OCI-LY1 (cell line): ENCODE measurements at regions not wholly inside any gene's neighbourhood (a gene's known extent, or its start where the extent isn't known, plus 50 kb on each side); places are given as distances from the start of the nearest gene placed in this dataset.

Experiments used
- EZH2 ChIP-seq: fragments of 200-600 bp; sonication (generic), shearing (Covaris generic); IDR thresholded peaks from 2 replicates; pipeline ENCODE4 v1.8.0; 2017; ENCODE audit warnings: borderline replicate concordance, mixed run types, mild to moderate bottlenecking, antibody characterized with exemption, low read length, moderate library complexity, mixed read lengths
- TF ChIP-seq, protein P1 (sequence below): fragments of 200-600 bp; sonication (generic), shearing (Covaris generic); IDR thresholded peaks from 2 replicates; pipeline ENCODE4 v1.5.1; 2017; ENCODE audit warnings: mild to moderate bottlenecking, antibody characterized with exemption, low read length, moderate library complexity, mixed read lengths

DNA sequence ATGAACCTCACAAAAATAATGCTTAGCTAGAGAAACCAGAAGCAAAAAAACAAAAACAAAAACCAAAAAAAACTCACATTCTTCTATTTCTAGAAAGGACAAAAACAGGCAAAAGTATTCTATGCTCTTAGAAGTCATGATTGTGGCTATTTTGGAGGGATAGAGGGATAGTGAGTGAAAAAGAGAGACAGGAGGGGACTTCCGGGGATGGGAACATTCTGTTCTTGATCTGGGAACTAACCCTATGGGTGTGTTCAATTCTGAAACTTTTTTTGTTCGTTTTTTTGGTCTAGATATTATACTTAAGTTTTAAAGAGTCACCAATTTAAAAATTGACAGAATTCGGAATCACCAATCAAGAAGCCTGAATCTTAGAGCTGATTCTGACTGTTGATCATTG is 120.0 kb upstream of the TPM1 start:
- TF ChIP-seq, protein P1, sequence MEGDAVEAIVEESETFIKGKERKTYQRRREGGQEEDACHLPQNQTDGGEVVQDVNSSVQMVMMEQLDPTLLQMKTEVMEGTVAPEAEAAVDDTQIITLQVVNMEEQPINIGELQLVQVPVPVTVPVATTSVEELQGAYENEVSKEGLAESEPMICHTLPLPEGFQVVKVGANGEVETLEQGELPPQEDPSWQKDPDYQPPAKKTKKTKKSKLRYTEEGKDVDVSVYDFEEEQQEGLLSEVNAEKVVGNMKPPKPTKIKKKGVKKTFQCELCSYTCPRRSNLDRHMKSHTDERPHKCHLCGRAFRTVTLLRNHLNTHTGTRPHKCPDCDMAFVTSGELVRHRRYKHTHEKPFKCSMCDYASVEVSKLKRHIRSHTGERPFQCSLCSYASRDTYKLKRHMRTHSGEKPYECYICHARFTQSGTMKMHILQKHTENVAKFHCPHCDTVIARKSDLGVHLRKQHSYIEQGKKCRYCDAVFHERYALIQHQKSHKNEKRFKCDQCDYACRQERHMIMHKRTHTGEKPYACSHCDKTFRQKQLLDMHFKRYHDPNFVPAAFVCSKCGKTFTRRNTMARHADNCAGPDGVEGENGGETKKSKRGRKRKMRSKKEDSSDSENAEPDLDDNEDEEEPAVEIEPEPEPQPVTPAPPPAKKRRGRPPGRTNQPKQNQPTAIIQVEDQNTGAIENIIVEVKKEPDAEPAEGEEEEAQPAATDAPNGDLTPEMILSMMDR, result no peak
- no peak for TF ChIP-seq EZH2
